ENCODE measurements at regions not wholly inside any gene's neighbourhood (a gene's known extent, or its start where the extent isn't known, plus 50 kb on each side); places are given as distances from the start of the nearest gene placed in this dataset.

GRCh38 chr6:43903739-43904290 is 133.8 kb downstream of the VEGFA start:
- no peak for DNase-seq (ENCODE audit: low read depth)

GRCh38 chr6:43901733-43902230 is 131.8 kb downstream of the VEGFA start:
- no peak for DNase-seq (ENCODE audit: low read depth)

GRCh38 chr6:43900916-43901732 is 131.1 kb downstream of the VEGFA start:
- no peak for DNase-seq (ENCODE audit: low read depth)

GRCh38 chr6:43900560-43900915 is 130.5 kb downstream of the VEGFA start:
- DNase-seq (ENCODE audit: low read depth): no peak

- no peak for DNase-seq (ENCODE audit: low read depth)
These were observed 129.8 kb downstream of the VEGFA start for GRCh38 chr6:43899830-43900229.

- DNase-seq (ENCODE audit: low read depth): no peak
These were observed 128.5 kb downstream of the VEGFA start for GRCh38 chr6:43898358-43899131.

GRCh38 chr6:43897571-43898302 is 127.7 kb downstream of the VEGFA start:
- DNase-seq (ENCODE audit: low read depth): no peak

- DNase-seq (ENCODE audit: low read depth): no peak
These were observed 126.6 kb downstream of the VEGFA start for GRCh38 chr6:43896329-43897255.

GRCh38 chr6:43895656-43896328 is 125.8 kb downstream of the VEGFA start:
- DNase-seq (ENCODE audit: low read depth): no peak

GRCh38 chr6:43893073-43893472 is 123.1 kb downstream of the VEGFA start:
- no peak for DNase-seq (ENCODE audit: low read depth)

- no peak for DNase-seq (ENCODE audit: low read depth)
These were observed 121.3 kb downstream of the VEGFA start for GRCh38 chr6:43891072-43891870.

- no peak for DNase-seq (ENCODE audit: low read depth)
These were observed 120.4 kb downstream of the VEGFA start for GRCh38 chr6:43890197-43891062.

GRCh38 chr6:43887906-43888683 is 118.1 kb downstream of the VEGFA start:
- no peak for DNase-seq (ENCODE audit: low read depth)

- no peak for DNase-seq (ENCODE audit: low read depth)
These were observed 117.4 kb downstream of the VEGFA start for GRCh38 chr6:43887340-43887858.

GRCh38 chr6:43886717-43887339 is 116.8 kb downstream of the VEGFA start:
- no peak for DNase-seq (ENCODE audit: low read depth)

GRCh38 chr6:43886067-43886461 is 116.1 kb downstream of the VEGFA start:
- no peak for DNase-seq (ENCODE audit: low read depth)

- DNase-seq (ENCODE audit: low read depth): no peak
These were observed 115.5 kb downstream of the VEGFA start for GRCh38 chr6:43885399-43886066.
